GM12872 (cell line): ENCODE measurements at regions not wholly inside any gene's neighbourhood (a gene's known extent, or its start where the extent isn't known, plus 50 kb on each side); places are given as distances from the start of the nearest gene placed in this dataset.

Experiments used
- TF ChIP-seq, protein P1 (sequence below): IDR thresholded peaks from 3 replicates; pipeline ENCODE4 v1.5.1; 2011; ENCODE audit warnings: low read depth, mild to moderate bottlenecking, low read length, moderate library complexity; ENCODE audit not compliant: insufficient read depth

DNA sequence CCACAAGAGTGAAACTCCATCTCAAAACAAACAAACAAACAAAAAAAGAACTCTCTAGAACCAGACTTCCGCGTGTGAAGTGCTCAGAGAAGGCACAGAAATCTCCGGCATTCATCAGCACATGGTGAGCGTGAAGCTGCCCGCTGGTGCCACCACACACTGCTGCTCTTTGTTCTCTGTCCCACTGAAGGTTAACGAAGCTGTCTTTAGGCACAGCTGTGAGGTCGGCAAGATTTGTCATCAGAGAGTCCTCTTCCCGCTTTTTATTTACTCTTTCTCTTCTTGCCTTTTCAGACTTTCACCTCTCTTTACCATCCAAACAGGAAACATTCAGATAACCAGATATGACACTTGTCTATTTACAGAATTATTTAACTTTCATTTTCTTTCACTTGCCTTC lies 115.2 kb upstream of the ARGLU1 start:
- TF ChIP-seq, protein P1, sequence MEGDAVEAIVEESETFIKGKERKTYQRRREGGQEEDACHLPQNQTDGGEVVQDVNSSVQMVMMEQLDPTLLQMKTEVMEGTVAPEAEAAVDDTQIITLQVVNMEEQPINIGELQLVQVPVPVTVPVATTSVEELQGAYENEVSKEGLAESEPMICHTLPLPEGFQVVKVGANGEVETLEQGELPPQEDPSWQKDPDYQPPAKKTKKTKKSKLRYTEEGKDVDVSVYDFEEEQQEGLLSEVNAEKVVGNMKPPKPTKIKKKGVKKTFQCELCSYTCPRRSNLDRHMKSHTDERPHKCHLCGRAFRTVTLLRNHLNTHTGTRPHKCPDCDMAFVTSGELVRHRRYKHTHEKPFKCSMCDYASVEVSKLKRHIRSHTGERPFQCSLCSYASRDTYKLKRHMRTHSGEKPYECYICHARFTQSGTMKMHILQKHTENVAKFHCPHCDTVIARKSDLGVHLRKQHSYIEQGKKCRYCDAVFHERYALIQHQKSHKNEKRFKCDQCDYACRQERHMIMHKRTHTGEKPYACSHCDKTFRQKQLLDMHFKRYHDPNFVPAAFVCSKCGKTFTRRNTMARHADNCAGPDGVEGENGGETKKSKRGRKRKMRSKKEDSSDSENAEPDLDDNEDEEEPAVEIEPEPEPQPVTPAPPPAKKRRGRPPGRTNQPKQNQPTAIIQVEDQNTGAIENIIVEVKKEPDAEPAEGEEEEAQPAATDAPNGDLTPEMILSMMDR, result no peak

GRCh38 chr13:106681997-106682396 lies 114.1 kb upstream of the ARGLU1 start:
- TF ChIP-seq, protein P1, result no peak

DNA sequence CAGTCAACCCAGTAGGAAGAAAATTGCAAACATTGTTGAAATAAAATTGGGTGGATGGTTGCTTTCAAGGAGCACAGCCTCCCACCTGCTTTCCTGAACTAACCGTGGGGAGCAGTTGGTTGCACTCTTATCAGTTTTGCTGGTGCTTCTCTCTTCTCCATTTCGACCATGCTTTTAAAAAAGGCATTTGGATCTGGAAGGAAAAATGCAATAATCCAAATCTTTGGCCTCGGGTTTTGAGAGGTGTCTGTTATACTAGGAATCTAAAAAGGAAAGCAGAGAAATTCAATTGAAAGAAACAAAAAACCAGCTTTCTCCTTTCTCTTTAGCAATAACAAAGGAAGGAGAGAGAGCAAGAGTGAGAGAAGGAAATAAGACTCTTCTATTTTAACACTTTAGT lies 113.6 kb upstream of the ARGLU1 start:
- TF ChIP-seq, protein P1, result no peak

DNA sequence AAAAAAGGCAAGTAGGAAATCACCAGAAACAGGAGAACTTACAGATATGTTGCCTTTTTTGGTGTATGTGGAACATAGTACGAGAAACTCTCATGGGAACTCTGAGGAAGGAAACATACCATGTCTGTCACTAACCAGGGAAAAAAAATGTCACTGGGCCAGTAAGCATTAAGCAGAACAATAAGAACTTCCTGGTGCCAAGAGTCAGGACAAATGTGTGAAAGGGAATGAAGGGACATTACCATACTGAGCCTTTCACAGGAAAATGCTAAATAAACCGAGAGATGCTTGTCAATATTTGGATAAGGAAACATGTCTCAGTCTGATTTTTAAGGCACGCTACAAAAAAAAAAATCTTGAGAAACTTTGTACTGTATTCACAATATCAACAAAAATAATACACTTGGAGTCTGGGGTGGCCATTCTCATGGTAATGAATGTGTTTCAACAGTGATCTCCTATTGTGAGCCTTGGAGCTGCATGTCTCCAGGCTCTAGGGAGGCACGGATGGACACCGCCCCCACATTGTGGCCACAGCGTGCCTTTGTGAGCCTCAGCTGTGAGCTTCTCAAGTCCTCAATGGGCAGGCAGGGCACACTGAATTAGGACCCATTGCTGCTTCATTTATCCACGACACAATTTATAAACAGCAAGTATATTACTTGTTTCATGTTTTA lies 113.0 kb upstream of the ARGLU1 start:
- TF ChIP-seq, protein P1, result no peak

GRCh38 chr13:106678646-106679418 lies 110.9 kb upstream of the ARGLU1 start:
- TF ChIP-seq, protein P1, result no peak

DNA sequence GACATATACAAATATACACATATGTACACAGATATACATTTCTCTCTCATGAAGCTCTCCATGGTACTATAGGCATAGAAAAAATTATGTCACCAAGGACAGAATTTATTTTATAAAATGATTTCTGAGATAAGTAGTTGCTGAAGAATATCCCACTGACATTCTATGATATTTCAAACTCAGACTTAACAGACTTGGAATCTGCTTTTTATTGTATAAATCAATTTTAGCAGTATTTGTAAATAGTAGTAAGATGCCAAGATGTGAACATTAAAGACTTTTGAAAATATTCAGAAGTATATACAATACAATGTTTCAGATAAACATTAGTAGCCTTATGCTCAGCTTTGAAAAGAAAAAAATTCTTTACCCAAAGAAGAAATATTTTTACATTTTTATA lies 107.4 kb upstream of the ARGLU1 start:
- TF ChIP-seq, protein P1, result no peak

DNA sequence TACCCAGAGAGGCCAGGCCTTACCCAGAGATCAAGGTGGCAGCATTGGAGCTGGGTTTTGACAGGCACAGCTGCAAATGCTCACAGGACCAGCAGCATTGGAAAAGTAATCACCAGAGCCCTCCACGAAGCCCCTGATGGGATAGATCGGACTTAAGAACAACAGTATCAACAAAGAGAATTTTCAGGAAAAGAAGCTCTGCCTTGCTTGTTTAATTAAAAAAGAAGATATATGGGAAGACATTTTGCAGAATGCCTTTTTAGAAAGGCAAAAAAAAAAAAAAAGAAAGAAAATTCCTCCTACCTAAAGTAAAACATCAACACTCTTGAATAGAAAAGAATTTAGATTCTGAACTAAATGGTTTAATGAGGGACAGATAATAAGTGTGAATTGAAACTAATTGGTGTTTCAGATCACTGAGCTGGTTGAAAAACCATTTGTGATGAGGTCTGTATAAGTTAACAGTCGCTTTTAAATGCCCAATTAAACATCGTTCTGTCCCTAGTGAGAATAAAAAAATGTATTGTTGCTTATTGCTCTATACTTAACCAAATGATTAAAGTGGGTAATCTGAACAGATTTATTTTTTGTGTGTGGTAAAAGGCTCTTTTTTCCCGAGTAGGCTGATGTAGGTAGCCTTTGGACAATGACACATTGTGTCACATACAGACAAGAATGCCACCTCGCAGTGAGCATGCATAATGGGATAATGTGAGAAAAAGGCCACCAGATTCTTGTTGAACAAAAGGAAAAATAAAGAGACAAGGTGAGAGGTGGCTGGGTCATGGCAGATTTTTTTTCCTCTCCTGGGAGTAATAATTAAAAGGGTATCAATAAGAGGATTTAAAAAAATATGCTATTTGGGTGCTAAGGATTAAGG lies 93.0 kb upstream of the ARGLU1 start:
- TF ChIP-seq, protein P1, result no peak
